Activated CD4-positive, alpha-beta T cell treated with anti-CD3 and anti-CD28 coated beads, Interleukin-2, amount 10 ng/mL, durations not matched to agents 7 days and 5 days (primary cell): ENCODE measurements at regions not wholly inside any gene's neighbourhood (a gene's known extent, or its start where the extent isn't known, plus 50 kb on each side); places are given as distances from the start of the nearest gene placed in this dataset.
"Not testable (repeated sequence)": the region's sequence is repeated elsewhere in the genome, so short reads cannot be mapped to it uniquely, and the experiment has no call there.

Experiments used
- CTCF ChIA-PET: fragments of 350-600 bp; sonication (Branson Sonifier 250); formaldehyde crosslinking; loops from one replicate; lab custom pipeline; 2021; ENCODE audit warnings: antibody characterized with exemption; lab: Charles Lee
- POLR2A ChIA-PET: fragments of 350-600 bp; sonication (Branson Sonifier 250); formaldehyde crosslinking; loops from one replicate; lab custom pipeline; 2021; ENCODE audit warnings: antibody characterized with exemption; lab: Charles Lee
- DNase-seq: peaks from one replicate; pipeline ENCODE4 v3.0.0-alpha.2; 2020
- H3K27ac Mint-ChIP-seq: one replicate; pipeline ENCODE4 v1.8.0; 2021; ENCODE audit warnings: mild to moderate bottlenecking, moderate library complexity, mixed read lengths
- H3K27me3 Mint-ChIP-seq: one replicate; pipeline ENCODE4 v1.8.0; 2021; ENCODE audit warnings: mixed read lengths
- H3K36me3 Mint-ChIP-seq: one replicate; pipeline ENCODE4 v1.8.0; 2021; ENCODE audit warnings: low read depth, mixed read lengths
- H3K4me1 Mint-ChIP-seq: one replicate; pipeline ENCODE4 v1.8.0; 2021; ENCODE audit warnings: mixed read lengths
- H3K4me3 Mint-ChIP-seq: one replicate; pipeline ENCODE4 v1.8.0; 2021; ENCODE audit warnings: mild to moderate bottlenecking, moderate library complexity, mixed read lengths
- H3K9me3 Mint-ChIP-seq: one replicate; pipeline ENCODE4 v1.8.0; 2021; ENCODE audit warnings: mixed read lengths

DNA sequence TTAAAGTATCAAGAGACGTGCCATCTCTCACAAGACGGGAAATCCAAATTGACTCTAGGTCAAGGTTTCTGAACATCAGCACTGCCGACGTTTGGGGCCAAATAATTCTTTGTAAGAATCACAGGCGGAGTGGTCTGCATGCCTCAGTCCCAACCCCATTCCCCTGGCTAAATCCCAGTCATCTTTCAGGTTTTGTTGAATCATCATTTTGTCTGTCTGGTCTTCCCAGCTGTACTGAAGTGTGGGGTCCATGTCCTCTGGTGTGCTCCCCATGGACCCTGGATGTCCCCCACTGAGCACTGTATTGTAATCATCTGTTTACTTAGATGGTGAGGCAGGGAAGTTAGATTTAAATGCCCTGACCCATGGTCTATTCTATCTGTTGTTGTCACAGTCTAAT is 103.6 kb upstream of the GALNT18 start:
- H3K4me3 Mint-ChIP-seq = no peak overlapping the region
- H3K4me1 Mint-ChIP-seq = no peaks in the 10 kb centered on the region
- DNase-seq = no peak
- no peaks in the 10 kb centered on the region for H3K9me3 Mint-ChIP-seq
- no peaks in the 10 kb centered on the region for H3K36me3 Mint-ChIP-seq
- H3K27ac Mint-ChIP-seq = no peak overlapping the region
- peaks cover 6% of the 10 kb centered on the region for H3K27me3 Mint-ChIP-seq
- ChIA-PET POLR2A (no interaction called here), CTCF (no interaction called here)

DNA sequence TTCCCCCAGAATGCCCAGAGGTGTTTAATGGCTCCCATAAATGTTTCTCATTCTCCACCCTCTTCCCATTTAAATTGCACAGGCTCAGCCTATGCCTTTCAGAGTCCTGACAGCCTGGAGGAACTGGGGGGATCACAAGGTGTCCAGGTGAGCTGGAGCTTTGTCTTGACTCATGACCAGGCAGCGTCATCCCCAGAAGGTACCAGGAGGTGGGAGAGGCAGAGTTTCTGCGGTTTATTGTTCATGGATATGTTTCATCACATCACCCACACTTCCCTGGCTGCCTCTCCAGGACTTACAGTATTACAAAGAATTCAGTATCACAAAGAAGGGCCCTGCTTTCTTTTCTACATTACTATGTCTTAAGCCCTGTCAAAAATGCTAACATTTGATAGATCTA is 103.2 kb upstream of the GALNT18 start:
- Mint-ChIP-seq H3K27me3 (peaks cover 6% of the 10 kb centered on the region), H3K36me3 (no peaks in the 10 kb centered on the region), H3K4me1 (no peaks in the 10 kb centered on the region), H3K4me3 (no peak overlapping the region), H3K9me3 (no peaks in the 10 kb centered on the region), H3K27ac (no peak overlapping the region)
- DNase-seq = no peak
- CTCF ChIA-PET = no interaction called here
- POLR2A ChIA-PET = no interaction called here

- H3K9me3 Mint-ChIP-seq = no peaks in the 10 kb centered on the region
- H3K27me3 Mint-ChIP-seq = peaks cover 12% of the 10 kb centered on the region
- H3K4me3 Mint-ChIP-seq = no peak overlapping the region
- H3K4me1 Mint-ChIP-seq = no peaks in the 10 kb centered on the region
- H3K27ac Mint-ChIP-seq = no peak overlapping the region
- H3K36me3 Mint-ChIP-seq = no peaks in the 10 kb centered on the region
- ChIA-PET POLR2A (no interaction called here), CTCF (no interaction called here)
- DNase-seq = no peak
Observed at GRCh38 chr11:11722861-11723260, 101.1 kb upstream of the GALNT18 start.

DNA sequence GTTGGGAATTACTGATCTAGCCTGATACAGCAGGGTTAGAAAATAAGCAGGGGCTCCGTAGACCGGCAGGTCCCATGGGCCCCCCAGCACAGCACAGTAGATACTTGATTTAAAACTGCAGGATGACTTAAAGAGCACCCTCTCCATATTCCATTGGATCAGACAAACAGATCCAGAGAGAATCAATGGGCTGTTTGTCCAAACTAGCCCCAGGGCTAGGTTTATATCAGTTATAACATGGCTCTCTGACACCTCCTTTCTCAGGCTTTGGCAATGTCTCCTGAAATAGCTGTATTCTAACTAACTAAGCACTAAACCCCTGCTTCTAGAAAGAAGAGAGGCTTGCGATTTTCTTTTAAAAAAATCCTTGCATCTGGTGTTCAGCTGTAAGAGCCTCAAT is 100.4 kb upstream of the GALNT18 start:
- H3K36me3 Mint-ChIP-seq = no peaks in the 10 kb centered on the region
- no peak overlapping the region for H3K4me3 Mint-ChIP-seq
- H3K27ac Mint-ChIP-seq = no peak overlapping the region
- no peaks in the 10 kb centered on the region for H3K9me3 Mint-ChIP-seq
- ChIA-PET POLR2A (no interaction called here), CTCF (no interaction called here)
- DNase-seq = no peak
- H3K4me1 Mint-ChIP-seq = no peaks in the 10 kb centered on the region
- peaks cover 12% of the 10 kb centered on the region for H3K27me3 Mint-ChIP-seq

GRCh38 chr11:11718511-11718910 is 96.7 kb upstream of the GALNT18 start:
- no peak for DNase-seq
- peaks cover 18% of the 10 kb centered on the region for H3K27me3 Mint-ChIP-seq
- H3K9me3 Mint-ChIP-seq = peaks cover 8% of the 10 kb centered on the region
- ChIA-PET POLR2A (no interaction called here), CTCF (no interaction called here)
- H3K36me3 Mint-ChIP-seq = peaks cover 4% of the 10 kb centered on the region
- H3K27ac Mint-ChIP-seq = no peak overlapping the region
- no peak overlapping the region for H3K4me3 Mint-ChIP-seq
- H3K4me1 Mint-ChIP-seq = no peaks in the 10 kb centered on the region

- H3K4me1 Mint-ChIP-seq = no peaks in the 10 kb centered on the region
- H3K4me3 Mint-ChIP-seq = no peak overlapping the region
- CTCF ChIA-PET = no interaction called here
- H3K9me3 Mint-ChIP-seq = peaks cover 8% of the 10 kb centered on the region
- H3K27ac Mint-ChIP-seq = no peak overlapping the region
- H3K27me3 Mint-ChIP-seq = peaks cover 18% of the 10 kb centered on the region
- H3K36me3 Mint-ChIP-seq = peaks cover 4% of the 10 kb centered on the region
- POLR2A ChIA-PET = interaction anchor here (0.6 kb wide), 1 partner anchor 83 kb away, joined by 3 read pairs; no protein-coding TSS in a partner anchor
- no peak for DNase-seq
Observed at GRCh38 chr11:11717064-11717725, 95.4 kb upstream of the GALNT18 start.

- H3K9me3 Mint-ChIP-seq, H3K4me1 Mint-ChIP-seq, CTCF ChIA-PET, DNase-seq, H3K36me3 Mint-ChIP-seq, H3K27ac Mint-ChIP-seq, H3K4me3 Mint-ChIP-seq: not testable (repeated sequence)
- POLR2A ChIA-PET = interaction anchor here (0.6 kb wide), 1 partner anchor 576 kb away, joined by 3 read pairs; no protein-coding TSS in a partner anchor
- peaks cover 17% of the 10 kb centered on the region for H3K27me3 Mint-ChIP-seq
Observed at GRCh38 chr11:11715075-11715474, 93.3 kb upstream of the GALNT18 start.

- DNase-seq = no peak
- H3K9me3 Mint-ChIP-seq = peaks cover 3% of the 10 kb centered on the region
- no peaks in the 10 kb centered on the region for H3K4me1 Mint-ChIP-seq
- ChIA-PET POLR2A (no interaction called here), CTCF (interaction anchor here (0.6 kb wide), 1 partner anchor 503 kb away, joined by 4 read pairs; no protein-coding TSS in a partner anchor)
- peaks cover 10% of the 10 kb centered on the region for H3K27me3 Mint-ChIP-seq
- H3K36me3 Mint-ChIP-seq = peaks cover under 1% of the 10 kb centered on the region
- no peak overlapping the region for H3K27ac Mint-ChIP-seq
- no peak overlapping the region for H3K4me3 Mint-ChIP-seq
Observed at GRCh38 chr11:11710556-11710955, 88.8 kb upstream of the GALNT18 start.

- H3K27me3 Mint-ChIP-seq = peaks cover 9% of the 10 kb centered on the region
- CTCF ChIA-PET = no interaction called here
Observed at GRCh38 chr11:11709447-11710239, 87.8 kb upstream of the GALNT18 start.

DNA sequence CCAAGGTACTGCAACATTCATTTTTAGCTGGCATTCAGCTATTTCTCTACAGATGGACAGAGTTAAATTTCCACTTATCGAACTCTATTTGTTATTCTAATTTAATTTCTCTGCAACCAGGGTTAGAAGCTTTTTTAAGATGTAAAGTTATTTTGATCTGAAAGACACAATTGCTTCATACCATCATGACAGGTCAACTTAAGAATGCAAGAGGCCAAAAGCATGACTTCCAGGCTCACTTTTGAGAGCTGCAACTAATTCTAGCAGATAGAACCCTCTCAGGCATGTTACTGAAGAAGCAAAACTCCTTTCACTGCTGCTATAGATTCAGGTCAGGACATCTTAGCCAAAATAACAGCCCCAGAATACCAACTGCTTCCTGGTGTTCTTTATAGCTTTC is 86.5 kb upstream of the GALNT18 start:
- no peak for DNase-seq
- Mint-ChIP-seq H3K36me3 (no peaks in the 10 kb centered on the region), H3K27ac (no peak overlapping the region), H3K4me1 (no peaks in the 10 kb centered on the region), H3K27me3 (peaks cover 9% of the 10 kb centered on the region), H3K4me3 (no peak overlapping the region), H3K9me3 (no peaks in the 10 kb centered on the region)
- POLR2A ChIA-PET = no interaction called here
- CTCF ChIA-PET = no interaction called here

More at GRCh38 chr11:11709447-11710239, 87.8 kb upstream of the GALNT18 start:
- Mint-ChIP-seq H3K9me3 (no peaks in the 10 kb centered on the region), H3K36me3 (no peaks in the 10 kb centered on the region), H3K27ac (no peak overlapping the region), H3K4me3 (no peak overlapping the region), H3K4me1 (no peaks in the 10 kb centered on the region)
- DNase-seq = no peak
- POLR2A ChIA-PET = no interaction called here

DNA sequence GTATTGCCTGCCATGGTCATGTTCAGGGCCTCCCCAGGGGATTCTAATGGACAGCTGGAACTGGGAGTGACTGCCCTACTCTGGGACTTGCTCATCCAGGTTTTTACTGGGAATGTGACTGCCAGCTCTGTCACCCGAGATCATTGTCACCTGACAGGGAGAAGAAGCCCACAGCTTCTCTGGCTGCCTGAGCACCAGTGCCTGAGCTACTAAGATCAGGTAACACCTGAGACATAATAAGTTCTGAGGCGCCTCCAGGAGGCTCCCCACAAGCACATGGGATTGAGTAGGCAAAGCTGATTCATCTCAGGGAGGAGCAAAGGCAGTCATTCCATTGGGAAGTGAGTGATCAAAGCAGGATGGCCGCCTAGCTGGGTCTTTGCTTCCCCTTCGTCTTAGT is 84.2 kb upstream of the GALNT18 start:
- no peak for DNase-seq
- POLR2A ChIA-PET = no interaction called here
- Mint-ChIP-seq H3K4me3 (no peak overlapping the region), H3K36me3 (no peaks in the 10 kb centered on the region), H3K27me3 (peaks cover 9% of the 10 kb centered on the region), H3K9me3 (no peaks in the 10 kb centered on the region), H3K27ac (no peak overlapping the region), H3K4me1 (no peaks in the 10 kb centered on the region)
- CTCF ChIA-PET = interaction anchor here (0.6 kb wide), 1 partner anchor 1635 kb away, joined by 3 read pairs; no protein-coding TSS in a partner anchor

DNA sequence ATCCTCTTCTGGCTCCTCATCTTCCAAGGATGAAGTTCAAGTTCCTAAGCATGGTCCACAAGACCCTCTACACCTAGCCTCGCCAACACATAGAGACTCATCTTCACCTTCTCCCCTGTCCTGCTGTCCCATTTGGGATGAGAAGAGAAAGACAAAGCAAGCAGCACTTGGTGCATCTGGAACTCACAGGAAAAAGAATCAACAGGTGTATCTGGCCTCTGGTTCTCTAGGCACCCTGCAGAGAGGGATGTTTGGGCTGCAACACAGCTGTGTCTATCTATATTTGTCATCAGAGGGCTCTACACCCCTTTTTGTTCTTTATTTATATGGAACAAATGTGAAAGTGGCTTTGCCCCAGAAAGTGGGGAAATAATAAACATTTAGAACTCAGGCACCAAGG is 82.1 kb upstream of the GALNT18 start:
- Mint-ChIP-seq H3K27me3 (peaks cover 9% of the 10 kb centered on the region), H3K4me1 (no peaks in the 10 kb centered on the region), H3K9me3 (no peaks in the 10 kb centered on the region), H3K4me3 (no peak overlapping the region), H3K36me3 (no peaks in the 10 kb centered on the region), H3K27ac (no peak overlapping the region)
- ChIA-PET POLR2A (no interaction called here), CTCF (no interaction called here)
- no peak for DNase-seq

- Mint-ChIP-seq H3K4me3 (no peak overlapping the region), H3K27me3 (peaks cover 7% of the 10 kb centered on the region), H3K9me3 (no peaks in the 10 kb centered on the region), H3K4me1 (no peaks in the 10 kb centered on the region), H3K36me3 (no peaks in the 10 kb centered on the region), H3K27ac (no peak overlapping the region)
- DNase-seq = no peak
- ChIA-PET CTCF (no interaction called here), POLR2A (no interaction called here)
Observed at GRCh38 chr11:11701070-11701469, 79.3 kb upstream of the GALNT18 start.
